ENCODE measurements at regions not wholly inside any gene's neighbourhood (a gene's known extent, or its start where the extent isn't known, plus 50 kb on each side); places are given as distances from the start of the nearest gene placed in this dataset.

GRCh38 chr3:94524102-94524919 lies 461.4 kb downstream of the NSUN3 start:
- ChIA-PET POLR2A (no interaction called here), CTCF (interaction anchor here (1.2 to 1.5 kb wide), 2 partner anchors 15 to 24 kb away, joined by 3 to 4 read pairs; no protein-coding TSS in a partner anchor)
- no peak for TF ChIP-seq CTCF (IDR thresholded peaks at IDR 0.05; ENCODE audit: control extremely low read depth, extremely low read depth, low read depth, missing control alignments)
- no peak for DNase-seq (ENCODE audit: extremely low spot score)

- ChIA-PET CTCF (interaction anchor here (1.5 kb wide), 1 partner anchor 14 kb away, joined by 4 read pairs; no protein-coding TSS in a partner anchor), POLR2A (no interaction called here)
- no peak for DNase-seq (ENCODE audit: extremely low spot score)
- no peak for TF ChIP-seq CTCF (IDR thresholded peaks at IDR 0.05; ENCODE audit: control extremely low read depth, extremely low read depth, low read depth, missing control alignments)
These were observed 462.2 kb downstream of the NSUN3 start for GRCh38 chr3:94525043-94525442.

- no peak for DNase-seq (ENCODE audit: extremely low spot score)
- no peak for TF ChIP-seq CTCF (IDR thresholded peaks at IDR 0.05; ENCODE audit: control extremely low read depth, extremely low read depth, low read depth, missing control alignments)
- ChIA-PET CTCF (interaction anchor here (1.3 kb wide), 1 partner anchor 9 kb away, joined by 3 read pairs; no protein-coding TSS in a partner anchor), POLR2A (no interaction called here)
These were observed 467.0 kb downstream of the NSUN3 start for GRCh38 chr3:94529816-94530215.

- CTCF ChIA-PET: no interaction called here
- TF ChIP-seq CTCF (IDR thresholded peaks at IDR 0.05; ENCODE audit: control extremely low read depth, extremely low read depth, low read depth, missing control alignments): no peak
- DNase-seq (ENCODE audit: extremely low spot score): no peak
- POLR2A ChIA-PET: no interaction called here
These were observed 470.1 kb downstream of the NSUN3 start for GRCh38 chr3:94532951-94533350.

- ChIA-PET CTCF (interaction anchor here (1.0 to 1.6 kb wide), 2 partner anchors 15 to 20 kb away, joined by 4 read pairs; no protein-coding TSS in a partner anchor), POLR2A (no interaction called here)
These were observed 477.1 kb downstream of the NSUN3 start for GRCh38 chr3:94539937-94540336.

GRCh38 chr3:94543161-94543560 lies 480.3 kb downstream of the NSUN3 start:
- no peak for DNase-seq (ENCODE audit: extremely low spot score)
- POLR2A ChIA-PET: no interaction called here
- CTCF ChIA-PET: interaction anchor here (1.4 kb wide), 1 partner anchor 9 kb away, joined by 3 read pairs; no protein-coding TSS in a partner anchor
- TF ChIP-seq CTCF (IDR thresholded peaks at IDR 0.05; ENCODE audit: control extremely low read depth, extremely low read depth, low read depth, missing control alignments): no peak

More at GRCh38 chr3:94539937-94540336, 477.1 kb downstream of the NSUN3 start:
- TF ChIP-seq CTCF (IDR thresholded peaks at IDR 0.05; ENCODE audit: control extremely low read depth, extremely low read depth, low read depth, missing control alignments): no peak
- no peak for DNase-seq (ENCODE audit: extremely low spot score)

Measured in GM10248 (cell line).